NCI-H526 treated with DMSO at 0.1 percent for 48 hours (cell line): ENCODE measurements at regions not wholly inside any gene's neighbourhood (a gene's known extent, or its start where the extent isn't known, plus 50 kb on each side); places are given as distances from the start of the nearest gene placed in this dataset.
A peak's percentile ranks its signal among the peaks of the same experiment; 100 is the strongest.

Experiments
- DNase-seq: peaks from one replicate; lab custom pipeline; 2025; lab: John Stamatoyannopoulos, UW

- no peak for DNase-seq
Observed at GRCh38 chr3:30521156-30521715, 85.2 kb upstream of the TGFBR2 start.

- no peak for DNase-seq
Observed at GRCh38 chr3:30522476-30522875, 83.9 kb upstream of the TGFBR2 start.

GRCh38 chr3:30523366-30523765 is 83.0 kb upstream of the TGFBR2 start:
- no peak for DNase-seq

GRCh38 chr3:30524357-30525040 is 81.9 kb upstream of the TGFBR2 start:
- no peak for DNase-seq

GRCh38 chr3:30526031-30526430 is 80.4 kb upstream of the TGFBR2 start:
- no peak for DNase-seq

- no peak for DNase-seq
Observed at GRCh38 chr3:30527186-30527585, 79.2 kb upstream of the TGFBR2 start.

GRCh38 chr3:30527720-30528119 is 78.7 kb upstream of the TGFBR2 start:
- DNase-seq: no peak

GRCh38 chr3:30530084-30530483 is 76.3 kb upstream of the TGFBR2 start:
- DNase-seq: no peak

GRCh38 chr3:30531017-30531570 is 75.3 kb upstream of the TGFBR2 start:
- no peak for DNase-seq

- no peak for DNase-seq
Observed at GRCh38 chr3:30535525-30535924, 70.9 kb upstream of the TGFBR2 start.

- no peak for DNase-seq
Observed at GRCh38 chr3:30538791-30539190, 67.6 kb upstream of the TGFBR2 start.

- no peak for DNase-seq
Observed at GRCh38 chr3:30539206-30539605, 67.2 kb upstream of the TGFBR2 start.

- DNase-seq: no peak
Observed at GRCh38 chr3:30539772-30540171, 66.6 kb upstream of the TGFBR2 start.

GRCh38 chr3:30541156-30541555 is 65.2 kb upstream of the TGFBR2 start:
- peak; percentile 48 for DNase-seq

- no peak for DNase-seq
Observed at GRCh38 chr3:30542897-30543296, 63.5 kb upstream of the TGFBR2 start.

- DNase-seq: no peak
Observed at GRCh38 chr3:30544812-30545211, 61.6 kb upstream of the TGFBR2 start.

GRCh38 chr3:30546934-30547333 is 59.5 kb upstream of the TGFBR2 start:
- no peak for DNase-seq

GRCh38 chr3:30547716-30548115 is 58.7 kb upstream of the TGFBR2 start:
- no peak for DNase-seq

GRCh38 chr3:30548600-30548999 is 57.8 kb upstream of the TGFBR2 start:
- no peak for DNase-seq

GRCh38 chr3:30549600-30549999 is 56.8 kb upstream of the TGFBR2 start:
- DNase-seq: no peak

GRCh38 chr3:30550246-30550645 is 56.2 kb upstream of the TGFBR2 start:
- DNase-seq: no peak

GRCh38 chr3:30551266-30551665 is 55.1 kb upstream of the TGFBR2 start:
- no peak for DNase-seq

- DNase-seq: no peak
Observed at GRCh38 chr3:30551927-30552326, 54.5 kb upstream of the TGFBR2 start.
